Heart left ventricle (tissue), 16 donors: ENCODE measurements at regions not wholly inside any gene's neighbourhood (a gene's known extent, or its start where the extent isn't known, plus 50 kb on each side); places are given as distances from the start of the nearest gene placed in this dataset.

Source experiments
- ATAC-seq, 4 donors: fragments of 200-7000 bp; cut with Tn5 transposase; one replicate each; pipeline ENCODE4 v1.9.1; 2020 to 2022; ENCODE audit warnings: moderate library complexity in 4 of 4, mild to moderate bottlenecking in 3 of 4, moderate number of reproducible peaks in 1 of 4
- DNase-seq, 5 donors: peaks; one replicate each; pipeline ENCODE4 v3.0.0-alpha.2; 2020
- H3K27ac ChIP-seq, 12 donors: fragments of 200-600 bp; sonication (generic) in 4 of 12; one replicate each; pipeline versions ENCODE4 v1.5.0 to v1.8.0; 2016 to 2022; ENCODE audit warnings: mild to moderate bottlenecking in 2 of 12
- H3K27me3 ChIP-seq, 9 donors: fragments of 200-600 bp; sonication (generic) in 2 of 9; one replicate each; pipeline versions ENCODE4 v1.5.1 to v1.8.0; 2016 to 2022; ENCODE audit warnings: mild to moderate bottlenecking in 3 of 9
- H3K36me3 ChIP-seq, 9 donors: fragments of 200-600 bp; sonication (generic) in 2 of 9; one replicate each; pipeline versions ENCODE4 v1.5.0 to v1.8.0; 2018 to 2022; ENCODE audit warnings: mild to moderate bottlenecking in 2 of 9
- H3K4me1 ChIP-seq, 12 donors: fragments of 200-600 bp; sonication (generic) in 4 of 12; one replicate each; pipeline versions ENCODE4 v1.5.0 to v1.8.0; 2016 to 2022; ENCODE audit warnings: mild to moderate bottlenecking in 3 of 12
- H3K4me3 ChIP-seq, 12 donors: fragments of 200-600 bp; sonication (generic) in 4 of 12; one replicate each; pipeline versions ENCODE4 v1.5.0 to v1.8.0; 2017 to 2022; ENCODE audit warnings: mild to moderate bottlenecking in 9 of 12, moderate library complexity in 4 of 12
- H3K9me3 ChIP-seq, 12 donors: fragments of 200-600 bp; sonication (generic) in 4 of 12; one replicate each; pipeline versions ENCODE4 v1.5.0 to v1.8.0; 2016 to 2022; ENCODE audit warnings: mild to moderate bottlenecking in 1 of 12
- POLR2A ChIP-seq, 2 donors: fragments of 450-650 bp; IDR thresholded peaks; one replicate each; pipeline ENCODE4 v1.6.1; 2017; ENCODE audit warnings: antibody characterized with exemption in 2 of 2, mild to moderate bottlenecking in 2 of 2, moderate library complexity in 2 of 2
- WGBS, 4 donors: extraction: QIAGEN DNeasy Blood & Tissue Kit in 2 of 4; methylation state at CpG; one replicate each; pipeline versions ENCODE4 v1.1.5 to v1.1.7; 2013 to 2018; 5-methylcytosine and 5-hydroxymethylcytosine counted together
- intact Hi-C, 10 donors: fragments of 100-400 bp; cut with DNase I; formaldehyde crosslinking; loops; one replicate each; pipeline versions ENCODE4 v1.11.1 to v1.14.2; 2022
- TF ChIP-seq, protein P1 (sequence below), 12 donors: fragments of 200-600 bp; sonication (generic) in 4 of 12; IDR thresholded peaks; one replicate each; pipeline versions ENCODE4 v1.5.0 to v1.8.0; 2018 to 2022; ENCODE audit warnings: antibody characterized with exemption in 12 of 12, mild to moderate bottlenecking in 5 of 12
- donor health status: ischemic (EF 13 %, LVEDD 7.1; RV severe dilation, severe dysfunction).
- donor health status: healthy with polysubstance abuse.
- donor health status: DM: no; HTN: yes; CAD: no.
- donor health status: DM: no; HTN: no; CAD: no.
- donor health status: ischemic (EF 25% LVEDD 6.9; RV normal size, moderate dysfunction).
- donor health status: ischemic (EF 25% LVEDD 5.7; RV mildly dilated, moderate dysfunction).
- donor health status: healthy.
- donor health status: DM: yes; HTN: yes; CAD: no.
- donor health status: ischemic (EF 35%, LVEDD 5.7; RV mildly dilated, moderate dysfunction).
- donor health status: nonischemic (EF 11% LVEDD 7.7; RV severe dilation, severe dysfunction).
- donor health status: DM: yes; HTN: yes; CAD: no.
- donor health status: PGD.
- donor health status: ischemic (EF 29% LVEDD 5.4; RV normal size, mild dysfunction).
- donor health status: nonischemic (EF 23%, LVEDD 6.1; RV moderate dilation, normal function).

DNA sequence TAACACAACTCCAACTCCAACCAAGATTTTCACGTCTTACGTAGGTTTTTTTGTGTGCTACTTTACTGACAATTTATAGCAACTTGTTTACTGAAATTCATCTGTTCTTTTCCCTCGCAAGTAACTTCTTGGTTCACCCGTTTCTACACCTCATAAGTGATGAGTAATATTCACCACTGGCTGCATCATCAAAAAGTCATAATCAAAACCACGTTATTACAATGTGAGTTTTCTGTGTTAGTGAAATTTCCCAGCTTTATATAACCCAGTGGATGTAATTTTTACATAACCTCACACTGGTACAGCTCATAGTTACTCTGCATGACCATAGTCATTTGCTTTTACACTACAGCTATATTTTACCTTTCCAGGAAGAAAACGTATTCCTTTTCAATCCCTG, 401.1 kb upstream of the LYPLAL1 start:
- Histone ChIP-seq H3K9me3 (no peaks in the 10 kb centered on the region), H3K36me3 (no peaks in the 10 kb centered on the region), H3K4me3 (no peak overlapping the region), H3K4me1 (peaks cover 0 to 5% (median 0%) of the 10 kb centered on the region in 12 donors), H3K27ac (no peak overlapping the region), H3K27me3 (no peaks in the 10 kb centered on the region)
- TF ChIP-seq POLR2A (IDR thresholded peaks at IDR 0.05), result no peak
- TF ChIP-seq, protein P1, sequence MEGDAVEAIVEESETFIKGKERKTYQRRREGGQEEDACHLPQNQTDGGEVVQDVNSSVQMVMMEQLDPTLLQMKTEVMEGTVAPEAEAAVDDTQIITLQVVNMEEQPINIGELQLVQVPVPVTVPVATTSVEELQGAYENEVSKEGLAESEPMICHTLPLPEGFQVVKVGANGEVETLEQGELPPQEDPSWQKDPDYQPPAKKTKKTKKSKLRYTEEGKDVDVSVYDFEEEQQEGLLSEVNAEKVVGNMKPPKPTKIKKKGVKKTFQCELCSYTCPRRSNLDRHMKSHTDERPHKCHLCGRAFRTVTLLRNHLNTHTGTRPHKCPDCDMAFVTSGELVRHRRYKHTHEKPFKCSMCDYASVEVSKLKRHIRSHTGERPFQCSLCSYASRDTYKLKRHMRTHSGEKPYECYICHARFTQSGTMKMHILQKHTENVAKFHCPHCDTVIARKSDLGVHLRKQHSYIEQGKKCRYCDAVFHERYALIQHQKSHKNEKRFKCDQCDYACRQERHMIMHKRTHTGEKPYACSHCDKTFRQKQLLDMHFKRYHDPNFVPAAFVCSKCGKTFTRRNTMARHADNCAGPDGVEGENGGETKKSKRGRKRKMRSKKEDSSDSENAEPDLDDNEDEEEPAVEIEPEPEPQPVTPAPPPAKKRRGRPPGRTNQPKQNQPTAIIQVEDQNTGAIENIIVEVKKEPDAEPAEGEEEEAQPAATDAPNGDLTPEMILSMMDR (IDR thresholded peaks at IDR 0.05), result no peak
- ATAC-seq, result no peak
- intact Hi-C loops, result no loop called here
- no peak for DNase-seq
- WGBS, 4 donors, result 88 to 92% (median 90%) methylated on average over 6 of the region's 6 CpGs

DNA sequence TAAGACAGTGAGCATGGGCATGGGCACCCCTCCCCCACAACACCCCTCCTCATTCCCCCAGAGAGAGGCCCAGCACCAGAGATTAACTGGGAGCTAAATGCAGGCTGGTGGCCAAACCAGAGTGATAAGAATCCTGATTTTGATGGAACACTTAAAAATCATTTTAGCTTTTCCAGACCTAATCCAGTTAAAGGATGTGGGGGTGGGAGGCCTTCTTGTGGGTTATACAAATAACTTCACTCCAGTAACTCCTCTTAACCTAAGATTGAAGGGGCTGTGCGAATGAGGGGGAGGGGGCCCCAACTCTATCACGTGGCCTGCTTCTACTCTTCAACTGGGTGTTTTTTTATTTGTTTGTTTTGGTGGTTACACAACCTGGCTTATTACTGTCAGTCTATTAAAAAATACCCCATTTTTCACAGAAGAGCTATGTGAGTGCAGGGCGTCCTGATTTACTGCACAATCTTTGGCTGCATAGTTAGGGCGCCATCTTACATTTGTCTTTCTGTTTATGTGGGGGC, 398.1 kb upstream of the LYPLAL1 start:
- intact Hi-C loops, result no loop called here
- 78 to 83% (median 81%) methylated on average over 4 of the region's 4 CpGs for WGBS, 4 donors

DNA sequence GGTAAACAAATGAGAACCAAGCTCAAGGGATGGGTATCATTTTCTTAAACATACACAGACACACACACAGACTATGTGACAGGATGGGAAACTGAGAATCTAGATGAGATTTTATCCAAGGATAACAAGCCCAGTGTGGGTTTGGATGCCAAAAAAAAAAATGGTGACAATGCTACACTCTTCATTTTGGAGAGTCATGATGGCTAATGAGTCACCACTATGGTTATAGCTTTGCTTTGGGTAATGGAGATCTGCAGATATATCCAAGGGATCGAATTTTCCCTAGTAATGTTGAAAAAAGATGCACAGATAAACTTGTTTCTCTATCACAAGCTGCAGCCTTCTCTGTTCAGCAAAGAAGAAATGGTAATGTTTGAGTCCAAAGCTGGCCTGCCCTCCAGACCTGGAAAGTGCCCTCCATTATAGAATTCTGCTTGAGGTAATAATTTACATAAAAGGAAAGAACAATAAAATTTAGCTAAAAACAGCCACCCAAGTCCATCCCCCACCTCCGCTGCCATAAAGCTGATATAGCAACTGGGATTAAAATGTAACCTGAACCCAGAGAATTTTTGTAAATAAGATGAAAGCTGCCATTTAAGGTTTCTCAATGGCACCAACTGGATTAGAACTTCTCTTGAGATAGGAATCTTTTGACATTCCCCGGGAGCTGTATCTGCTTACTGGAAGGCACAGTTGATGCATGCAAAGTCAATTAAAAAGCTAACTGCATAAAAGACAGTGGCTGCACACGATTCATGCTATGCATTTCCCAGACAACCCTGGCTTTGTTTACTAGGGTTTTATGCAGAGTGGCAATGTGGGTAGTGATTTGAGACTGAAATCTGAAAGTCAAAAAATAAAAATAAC, 395.2 kb upstream of the LYPLAL1 start:
- H3K4me3 ChIP-seq, result no peak overlapping the region
- intact Hi-C loops, result no loop called here
- H3K27me3 ChIP-seq, result no peaks in the 10 kb centered on the region
- 84 to 94% (median 89%) methylated on average over 4 of the region's 4 CpGs for WGBS, 4 donors
- peaks cover 0 to 5% (median 0%) of the 10 kb centered on the region in 12 donors for H3K4me1 ChIP-seq
- H3K36me3 ChIP-seq, result no peaks in the 10 kb centered on the region
- no peak for ATAC-seq
- no peak overlapping the region for H3K27ac ChIP-seq
- no peaks in the 10 kb centered on the region for H3K9me3 ChIP-seq
- TF ChIP-seq POLR2A (IDR thresholded peaks at IDR 0.05), result no peak
- TF ChIP-seq, protein P1 (IDR thresholded peaks at IDR 0.05), result no peak
- DNase-seq, result no peak

More for the DNA sequence above, 398.1 kb upstream of the LYPLAL1 start:
- no peaks in the 10 kb centered on the region for H3K36me3 ChIP-seq
- TF ChIP-seq, protein P1 (IDR thresholded peaks at IDR 0.05), result no peak
- TF ChIP-seq POLR2A (IDR thresholded peaks at IDR 0.05), result no peak
- H3K4me3 ChIP-seq, result no peak overlapping the region
- no peak overlapping the region for H3K27ac ChIP-seq
- H3K9me3 ChIP-seq, result no peaks in the 10 kb centered on the region
- H3K27me3 ChIP-seq, result no peaks in the 10 kb centered on the region
- no peak for ATAC-seq
- peaks cover 0 to 5% (median 0%) of the 10 kb centered on the region in 12 donors for H3K4me1 ChIP-seq
- DNase-seq, result no peak

DNA sequence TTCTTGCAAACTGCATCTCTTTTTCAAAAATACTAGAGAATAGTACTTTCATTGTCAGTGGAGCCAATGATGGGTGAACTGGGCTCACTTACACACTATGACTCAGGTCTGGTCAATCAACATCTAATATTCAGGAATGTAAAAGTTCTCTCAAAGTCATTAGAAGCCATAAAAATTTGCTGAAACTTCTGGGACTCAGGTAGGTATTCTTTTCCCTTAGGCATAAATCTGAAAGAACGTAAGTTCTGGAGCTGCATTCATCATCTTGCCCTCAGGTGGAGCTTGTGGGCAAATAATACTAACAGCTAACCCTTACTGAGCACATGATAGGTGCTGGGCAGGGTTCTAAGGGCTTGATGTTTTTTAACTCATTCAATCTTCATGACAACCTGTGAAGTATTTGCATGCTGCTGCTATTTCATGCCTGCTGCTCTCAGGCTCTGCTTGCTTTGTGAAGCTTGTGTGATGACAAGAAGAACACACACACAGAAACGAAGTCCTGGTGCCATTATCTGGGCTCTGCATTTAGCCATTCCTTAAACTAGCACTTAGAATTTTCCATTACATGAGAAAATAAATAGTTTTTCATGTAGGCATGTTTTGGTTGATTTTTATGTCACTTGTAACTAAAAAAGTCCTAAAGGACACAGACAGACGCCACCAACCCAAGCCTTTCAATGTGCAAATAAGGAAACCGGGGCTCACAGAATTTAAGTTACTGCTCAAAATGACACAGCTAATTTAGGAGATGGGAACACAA, 394.2 kb upstream of the LYPLAL1 start:
- TF ChIP-seq, protein P1 (IDR thresholded peaks at IDR 0.05), result no peak
- TF ChIP-seq POLR2A (IDR thresholded peaks at IDR 0.05), result no peak
- WGBS, 4 donors, result 66 to 87% (median 73%) methylated on average over 4 of the region's 4 CpGs
- intact Hi-C loops, result no loop called here
- H3K4me1 ChIP-seq, result peaks cover 0 to 5% (median 0%) of the 10 kb centered on the region in 12 donors
- no peak overlapping the region for H3K4me3 ChIP-seq
- no peaks in the 10 kb centered on the region for H3K27me3 ChIP-seq
- H3K36me3 ChIP-seq, result no peaks in the 10 kb centered on the region
- ATAC-seq (no peak), DNase-seq (no peak)
- no peak overlapping the region for H3K27ac ChIP-seq
- no peaks in the 10 kb centered on the region for H3K9me3 ChIP-seq
